Mammary epithelial cell (primary cell): ENCODE measurements at regions not wholly inside any gene's neighbourhood (a gene's known extent, or its start where the extent isn't known, plus 50 kb on each side); places are given as distances from the start of the nearest gene placed in this dataset.

Source experiments
- CTCF ChIP-seq, 2 donors: IDR thresholded peaks in 1 of 2; conservative IDR thresholded peaks in 1 of 2; 2 replicates each; pipeline ENCODE4 v1.5.1; 2011 to 2012; ENCODE audit warnings: inconsistent platforms in 2 of 2, low read length in 2 of 2, mild to moderate bottlenecking in 2 of 2, control low read depth in 1 of 2, low read depth in 1 of 2; ENCODE audit not compliant: insufficient read depth in 1 of 2; ENCODE audit errors: extremely low read depth in 1 of 2
- EZH2 ChIP-seq: IDR thresholded peaks from 2 replicates; pipeline ENCODE4 v1.6.1; 2012; ENCODE audit warnings: low read length, inconsistent platforms, borderline replicate concordance

GRCh38 chr4:125398263-125399002, 83.7 kb downstream of the FAT4 start:
- TF ChIP-seq CTCF (conservative IDR thresholded peaks at IDR 0.05 in 1 of 2, IDR thresholded peaks at IDR 0.05 in 1 of 2; ENCODE audit: extremely low read depth in 1 of 2, insufficient read depth in 1 of 2, low read depth in 1 of 2, low read length in 2 of 2) (no peak), EZH2 (no peak)
